Globus pallidus (tissue), 1 donor: ENCODE measurements at regions not wholly inside any gene's neighbourhood (a gene's known extent, or its start where the extent isn't known, plus 50 kb on each side); places are given as distances from the start of the nearest gene placed in this dataset.

Source experiments
- DNase-seq: peaks from one replicate; pipeline ENCODE4 v3.0.0-alpha.2; 2015; ENCODE audit warnings: low spot score

DNA sequence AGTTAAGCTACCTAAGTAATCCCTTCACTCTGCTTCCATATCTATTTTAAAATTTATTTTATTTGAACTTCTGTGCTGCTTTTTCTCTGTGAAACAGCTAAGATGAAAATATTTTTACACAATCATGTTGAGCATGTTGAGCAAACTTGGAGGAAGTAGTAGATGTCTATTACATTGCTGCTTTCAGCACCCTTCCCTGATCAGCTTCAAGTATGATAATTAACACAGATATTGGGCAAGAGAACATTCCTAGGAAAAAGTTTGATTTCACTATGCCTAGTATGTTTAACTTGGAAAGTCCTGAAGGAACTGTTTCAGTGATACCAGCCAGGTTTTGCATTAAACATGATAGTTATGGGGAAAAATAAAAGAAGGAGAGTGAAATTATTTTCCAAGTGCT is 283.6 kb downstream of the ELAVL2 start:
- DNase-seq: no peak

- DNase-seq: no peak
Observed at GRCh38 chr9:23542927-23543326, 283.1 kb downstream of the ELAVL2 start.

DNA sequence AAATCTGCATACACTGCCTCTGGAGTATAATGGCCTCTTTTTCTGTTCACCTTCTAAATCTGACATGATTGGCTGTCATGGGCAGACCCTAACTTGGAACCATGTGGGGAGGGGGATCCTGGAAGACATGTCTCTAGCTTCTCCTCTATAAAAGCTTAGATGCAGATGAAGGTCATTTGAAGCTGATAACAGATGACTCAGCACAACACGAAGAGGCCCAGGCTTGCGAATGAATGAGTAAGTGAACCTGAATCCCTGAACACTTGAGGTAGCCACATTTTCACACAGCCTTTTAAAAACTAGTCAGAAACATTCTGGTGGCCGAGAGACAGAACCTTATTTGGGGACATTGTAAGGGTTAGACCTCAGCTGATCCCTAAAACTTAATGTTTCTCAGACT is 282.6 kb downstream of the ELAVL2 start:
- no peak for DNase-seq

DNA sequence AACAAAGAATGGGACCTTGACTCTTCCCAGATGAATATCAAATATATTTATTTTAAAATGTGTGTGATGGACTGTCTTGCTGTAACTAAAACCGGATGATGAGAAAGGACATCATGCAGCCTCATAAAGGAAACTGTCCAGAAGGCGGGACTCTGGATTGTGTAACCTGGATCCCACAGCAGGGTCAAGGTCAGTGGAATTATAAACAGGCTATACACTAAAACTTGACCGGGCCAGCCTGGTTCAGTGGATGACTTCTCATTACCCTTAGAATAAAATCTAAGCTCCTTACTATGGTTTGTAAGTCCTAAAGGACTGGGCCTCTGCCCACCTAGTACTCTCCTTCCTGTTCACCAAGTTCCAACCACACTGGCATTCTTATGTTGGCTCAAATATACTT is 280.3 kb downstream of the ELAVL2 start:
- DNase-seq: no peak

DNA sequence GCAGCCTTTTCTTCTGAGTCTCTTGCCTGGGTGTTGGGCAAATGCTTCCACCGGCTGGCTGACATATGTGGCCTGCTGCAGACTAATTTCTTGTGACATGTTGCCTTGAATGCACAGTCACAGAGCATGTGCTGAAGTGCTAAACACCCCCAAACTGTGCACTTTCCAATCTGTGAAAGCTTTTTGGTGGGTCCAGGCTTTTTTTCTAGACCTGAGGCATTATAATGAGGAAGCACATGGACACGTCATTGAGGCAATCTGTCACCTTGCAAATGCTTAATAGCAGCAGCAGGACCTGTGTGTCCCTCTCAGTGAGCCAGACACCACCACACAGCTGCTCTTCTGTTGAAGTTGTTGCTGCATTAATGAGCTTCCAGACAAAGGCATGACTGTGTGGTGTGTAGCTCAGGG is 274.7 kb downstream of the ELAVL2 start:
- peak; percentile 33 for DNase-seq

DNA sequence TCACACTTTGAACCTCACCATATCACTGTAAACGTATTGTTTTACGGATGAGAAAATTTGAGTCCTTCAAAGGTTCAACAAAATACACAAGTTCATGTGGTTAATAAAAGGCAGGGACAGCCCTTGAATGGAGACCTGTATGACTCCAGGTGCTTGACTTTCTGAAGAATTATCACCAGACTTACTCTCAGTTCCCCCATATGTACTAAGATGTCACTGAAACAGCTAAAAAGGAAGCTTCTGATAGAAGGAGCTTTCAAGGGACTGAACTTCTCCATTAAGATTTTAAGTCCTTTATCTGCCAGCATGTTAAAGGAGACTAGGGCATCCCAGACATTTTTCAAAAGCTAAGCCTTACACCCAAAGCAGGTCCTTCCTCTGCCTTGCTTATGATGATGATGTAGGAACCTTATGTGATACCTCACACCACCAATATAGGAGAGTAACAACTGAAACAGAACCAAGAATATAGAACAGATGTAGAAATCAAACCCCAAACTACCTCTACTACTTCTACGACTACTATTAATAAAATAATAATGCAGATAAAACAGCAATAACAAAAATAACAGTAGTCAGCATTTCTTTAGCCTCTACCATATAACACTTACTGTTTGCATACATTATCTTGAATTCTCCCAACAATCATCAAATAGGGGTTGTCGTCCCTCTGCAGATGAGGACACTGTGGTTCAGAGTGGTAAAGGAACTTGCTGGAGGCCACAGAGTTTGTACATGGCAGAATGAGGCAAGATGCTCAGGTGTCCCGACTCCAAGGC is 273.9 kb downstream of the ELAVL2 start:
- no peak for DNase-seq

DNA sequence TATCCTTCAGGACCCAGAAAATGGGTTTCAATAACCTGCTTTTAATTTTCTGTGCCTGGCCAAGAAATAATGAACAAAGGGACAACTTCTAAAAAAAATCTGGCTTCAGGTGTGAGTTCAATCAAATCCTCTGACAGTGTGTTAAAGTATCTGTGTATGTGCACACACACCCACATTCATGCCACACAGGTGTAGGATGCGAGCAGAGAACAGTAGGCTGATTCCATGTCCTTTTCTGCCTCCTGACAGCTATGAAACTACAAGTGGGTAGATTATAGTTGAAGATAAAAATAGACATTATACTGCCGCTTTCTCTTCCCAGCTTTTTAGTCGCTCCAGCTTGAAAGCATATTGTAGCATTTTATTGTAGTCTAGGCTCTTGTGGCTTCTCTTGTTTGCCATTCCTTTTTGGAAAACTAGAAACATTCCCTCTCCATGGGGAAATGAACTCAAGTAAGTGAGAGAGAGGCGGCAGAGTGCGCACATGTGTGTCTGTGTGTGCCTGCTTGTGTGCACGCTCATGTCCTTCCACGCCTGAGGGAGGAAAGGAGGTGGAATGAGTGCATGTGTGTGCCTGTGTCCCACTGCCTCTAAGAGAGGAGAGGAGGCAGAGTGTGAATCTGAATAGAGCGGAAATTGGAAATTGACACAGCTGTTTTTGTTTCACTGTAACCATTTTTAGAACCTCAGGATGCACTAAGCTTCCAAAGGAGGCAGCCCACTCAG is 273.0 kb downstream of the ELAVL2 start:
- no peak for DNase-seq

GRCh38 chr9:23554686-23555085 is 271.4 kb downstream of the ELAVL2 start:
- no peak for DNase-seq

DNA sequence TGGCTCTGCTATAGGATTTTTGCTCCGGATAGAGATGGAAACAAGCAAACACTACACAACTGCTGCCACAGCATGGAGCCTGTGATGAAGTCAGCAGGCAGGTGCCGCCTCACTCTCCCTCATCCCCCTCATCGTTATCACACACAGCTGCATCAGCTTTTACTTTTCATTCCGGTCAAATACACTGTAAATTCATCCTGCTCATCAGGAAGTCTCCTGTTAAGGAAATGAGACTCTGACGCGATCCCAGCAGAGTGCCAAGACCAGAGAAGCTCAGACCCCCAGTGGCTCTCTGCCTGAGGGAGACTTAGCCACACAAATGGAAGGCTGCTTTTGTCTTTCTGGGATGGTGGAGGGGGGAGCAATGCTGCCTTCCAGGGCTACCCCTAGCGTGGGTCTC is 270.2 kb downstream of the ELAVL2 start:
- DNase-seq: no peak

DNA sequence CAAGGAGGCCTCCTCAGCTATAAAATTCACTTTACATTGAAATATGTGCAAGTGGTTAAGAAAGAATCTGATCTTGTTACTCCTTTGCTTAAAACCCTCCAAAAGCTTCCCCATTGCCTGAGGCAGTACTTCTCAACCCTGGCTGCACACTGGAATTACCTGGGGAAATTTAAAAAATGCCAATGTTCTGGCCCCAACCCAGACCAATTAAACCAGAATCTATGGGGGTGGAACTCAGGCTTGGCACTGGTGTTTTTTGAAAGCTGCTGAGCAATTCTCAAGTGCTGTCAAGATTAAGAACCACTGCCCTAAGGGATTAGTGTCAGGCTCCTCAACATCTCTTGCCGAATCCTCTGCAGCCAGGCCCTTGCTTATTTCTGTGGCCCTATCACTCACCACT is 269.6 kb downstream of the ELAVL2 start:
- no peak for DNase-seq

- no peak for DNase-seq
Observed at GRCh38 chr9:23557689-23558088, 268.4 kb downstream of the ELAVL2 start.

- no peak for DNase-seq
Observed at GRCh38 chr9:23559522-23559921, 266.5 kb downstream of the ELAVL2 start.

GRCh38 chr9:23563517-23563916 is 262.5 kb downstream of the ELAVL2 start:
- DNase-seq: no peak

DNA sequence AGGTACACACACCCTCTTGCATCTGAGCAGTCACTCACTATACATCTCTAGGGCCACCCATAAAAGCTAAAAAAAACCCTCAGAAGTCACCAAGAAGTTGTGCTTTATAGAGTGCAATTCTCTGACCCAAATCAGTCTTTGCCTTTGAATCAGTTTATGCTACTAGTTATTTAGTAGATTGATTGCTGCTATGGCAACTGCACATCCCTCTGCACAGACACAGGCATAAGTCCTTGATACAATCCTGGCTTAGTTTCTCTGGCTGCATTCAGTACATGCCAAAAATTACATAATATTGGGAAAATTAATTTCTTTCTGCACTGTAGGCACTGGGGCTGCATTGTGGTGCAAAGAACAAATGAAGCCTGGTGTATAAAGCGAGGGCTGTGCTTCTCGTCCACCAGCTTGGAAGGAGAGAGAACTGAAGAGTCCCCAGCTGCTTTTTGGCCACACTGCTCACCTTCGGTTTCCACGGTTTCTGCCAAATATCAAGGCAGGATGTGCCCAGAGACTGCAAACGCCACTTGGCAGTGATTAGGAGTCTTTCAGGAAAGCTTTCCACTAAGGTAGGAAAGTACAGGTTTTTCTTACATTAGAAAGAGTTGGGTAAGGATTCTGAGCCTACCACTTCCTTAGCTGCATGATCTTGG is 258.4 kb downstream of the ELAVL2 start:
- no peak for DNase-seq

DNA sequence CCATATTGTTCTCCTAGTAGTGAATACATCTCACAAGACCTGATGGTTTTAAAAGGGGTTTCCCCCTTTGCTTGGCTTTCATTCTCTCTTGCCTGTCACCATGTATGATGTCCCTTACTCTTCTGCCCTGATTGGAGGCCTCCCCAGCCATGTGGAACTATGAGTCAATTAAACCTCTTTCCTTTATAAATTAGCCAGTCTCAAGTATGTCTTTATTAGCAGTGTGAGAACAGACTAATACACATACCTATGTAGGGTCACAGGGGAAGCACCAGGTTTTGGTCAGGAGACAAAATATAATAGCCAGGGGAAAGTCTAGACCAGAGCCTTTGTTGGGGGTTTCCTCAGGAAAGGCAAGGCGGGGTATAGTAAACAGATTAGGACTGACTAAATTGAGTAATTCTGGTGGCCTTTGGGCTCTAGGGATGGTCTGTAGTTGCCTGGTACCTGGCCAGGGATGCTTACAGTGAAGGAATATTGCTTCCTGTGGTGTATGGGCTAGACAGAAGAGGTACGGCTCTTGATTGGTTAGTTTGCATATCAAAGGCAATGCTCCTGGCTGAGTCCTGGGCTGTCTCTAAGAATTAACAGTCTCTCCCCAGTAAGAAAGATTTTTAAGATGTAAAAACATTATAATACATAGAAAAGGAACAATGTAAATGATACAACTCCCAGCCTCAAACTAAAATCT is 254.5 kb downstream of the ELAVL2 start:
- no peak for DNase-seq

GRCh38 chr9:23573800-23574199 is 252.2 kb downstream of the ELAVL2 start:
- no peak for DNase-seq

DNA sequence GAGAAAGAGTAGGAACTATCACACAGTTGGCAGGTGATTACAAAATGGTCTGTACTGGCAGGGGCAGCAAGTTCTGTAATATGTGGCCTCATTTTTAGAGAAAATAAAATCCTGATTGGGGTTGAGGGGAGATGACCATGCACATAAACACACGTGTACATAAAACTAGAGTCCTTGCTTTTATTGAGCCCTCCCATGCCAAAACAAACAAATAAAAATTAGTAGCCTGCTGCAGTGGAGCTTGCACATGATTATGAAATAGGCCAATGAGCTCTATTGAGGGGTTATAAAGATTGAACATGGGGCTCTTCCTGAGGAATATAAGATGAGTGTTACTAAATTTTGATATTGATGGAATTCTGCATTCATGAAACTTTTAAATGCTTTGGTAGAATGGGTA is 248.4 kb downstream of the ELAVL2 start:
- DNase-seq: no peak

DNA sequence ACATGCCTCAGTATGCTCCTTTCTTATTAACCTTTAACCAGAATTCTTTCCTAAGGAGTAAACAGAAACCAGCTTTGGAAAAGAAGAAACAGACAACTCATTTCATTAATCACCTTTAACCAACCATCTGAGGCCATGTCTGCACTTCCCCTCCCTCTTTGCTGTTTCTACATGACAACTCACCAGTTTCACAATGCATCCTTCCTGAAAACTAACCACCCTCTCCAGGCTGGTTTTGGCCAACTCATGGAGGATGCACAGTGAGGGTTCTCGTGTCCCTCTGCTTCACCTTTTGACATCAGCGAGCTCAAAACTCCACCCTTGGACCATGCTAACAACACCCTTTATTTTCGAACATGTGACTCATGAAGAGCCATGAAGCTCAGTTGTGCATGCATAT is 244.1 kb downstream of the ELAVL2 start:
- DNase-seq: no peak

GRCh38 chr9:23582836-23583235 is 243.2 kb downstream of the ELAVL2 start:
- no peak for DNase-seq

GRCh38 chr9:23586906-23587305 is 239.1 kb downstream of the ELAVL2 start:
- DNase-seq: no peak

GRCh38 chr9:23587433-23587832 is 238.6 kb downstream of the ELAVL2 start:
- DNase-seq: peak; percentile 68

DNA sequence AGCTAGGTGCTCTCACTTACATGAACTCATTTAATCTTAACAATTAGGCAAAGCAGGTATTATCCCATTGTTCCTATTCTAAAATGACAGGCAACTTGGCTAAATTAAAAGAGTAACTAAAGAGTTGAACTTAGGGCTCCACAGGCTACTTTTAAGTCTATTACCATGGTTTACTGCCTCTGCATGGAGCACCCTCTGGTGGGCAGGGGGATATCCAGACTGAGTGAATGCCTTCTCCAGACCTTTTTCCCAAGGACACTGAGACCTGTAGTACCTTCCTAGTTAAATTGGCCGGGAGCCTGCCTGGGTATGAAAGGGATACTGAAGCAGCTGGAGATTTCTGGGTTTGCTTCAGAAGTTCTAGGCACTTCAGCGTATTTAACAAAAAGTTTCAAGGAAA is 238.1 kb downstream of the ELAVL2 start:
- DNase-seq: no peak
